Epithelial cell of prostate (primary cell): ENCODE measurements at regions not wholly inside any gene's neighbourhood (a gene's known extent, or its start where the extent isn't known, plus 50 kb on each side); places are given as distances from the start of the nearest gene placed in this dataset.

Experiments
- DNase-seq: peaks from one replicate; pipeline ENCODE4 v3.0.0-alpha.2; 2011; ENCODE audit warnings: low read depth, low spot score
- H3K27ac ChIP-seq: fragments of 450-650 bp; 2 replicates; pipeline ENCODE4 v1.5.1; 2017; ENCODE audit warnings: mild to moderate bottlenecking

DNA sequence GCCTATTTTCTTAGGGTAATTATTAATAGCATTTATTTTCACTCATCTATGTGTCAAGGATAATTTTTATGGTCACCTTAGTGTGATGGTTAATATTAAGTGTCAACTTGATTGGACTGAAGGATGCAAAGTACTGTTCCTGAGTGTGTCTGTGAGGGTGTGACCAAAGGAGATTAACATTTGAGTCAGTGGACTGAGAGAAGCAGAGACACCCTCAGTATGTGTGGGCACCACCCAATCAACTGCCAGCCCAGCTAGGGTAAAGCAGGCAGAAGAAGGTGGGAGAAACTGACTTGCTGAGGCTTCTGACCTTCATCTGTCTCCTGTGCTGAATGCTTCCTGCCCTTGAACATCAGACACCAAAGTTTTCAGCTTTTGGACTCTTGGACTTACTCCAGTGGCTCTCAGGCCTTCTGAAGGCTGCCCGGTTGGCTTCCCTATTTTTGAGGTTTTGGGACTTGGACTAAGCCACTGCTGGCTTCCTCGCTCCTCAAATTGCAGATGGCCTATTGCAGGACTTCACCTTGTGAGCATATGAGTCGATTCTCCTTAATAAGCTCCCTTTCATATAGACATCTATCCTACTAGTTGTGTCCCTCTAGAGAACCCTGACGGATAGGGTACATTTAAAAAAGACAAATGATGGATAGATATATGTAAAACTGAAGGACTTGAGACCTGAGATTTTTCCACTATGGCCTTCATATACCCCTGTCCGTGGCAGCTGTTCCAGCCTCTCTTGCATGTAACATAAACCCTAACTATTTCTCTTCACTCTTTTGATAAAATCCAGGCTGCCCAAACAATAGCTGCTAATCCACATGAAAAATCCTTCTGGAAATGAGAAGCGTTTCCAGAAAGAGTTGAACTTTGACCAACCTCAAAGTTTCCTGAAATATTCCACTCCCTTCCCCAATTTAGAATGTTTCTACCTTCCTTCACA, 62.1 kb upstream of the RGS17 start:
- no peak overlapping the region for H3K27ac ChIP-seq

DNA sequence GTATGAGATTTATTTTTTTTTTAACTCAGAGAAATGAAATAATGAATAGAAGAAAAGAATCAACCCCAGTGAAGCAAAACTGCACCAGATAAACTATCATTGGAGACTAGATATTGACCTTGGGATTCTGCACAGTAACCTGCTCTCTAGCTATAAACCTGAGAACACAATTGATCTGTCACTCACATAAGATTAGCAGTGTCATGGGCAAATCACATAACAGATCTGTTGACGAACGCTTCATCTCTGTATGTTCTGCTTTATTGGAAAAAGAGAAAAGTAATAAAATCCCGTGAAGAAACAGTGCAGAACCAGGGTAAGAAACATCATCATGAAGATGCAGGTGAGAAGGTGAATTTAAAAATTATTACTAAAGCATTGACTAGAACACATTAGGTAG, 52.8 kb upstream of the RGS17 start:
- DNase-seq = no peak
- H3K27ac ChIP-seq = no peak overlapping the region

More for the DNA sequence above, 62.1 kb upstream of the RGS17 start:
- no peak for DNase-seq
